Liver (tissue), 8 donors: ENCODE measurements at regions not wholly inside any gene's neighbourhood (a gene's known extent, or its start where the extent isn't known, plus 50 kb on each side); places are given as distances from the start of the nearest gene placed in this dataset.

Experiments used
- DNase-seq: peaks from one replicate; pipeline ENCODE4 v3.0.0-alpha.2; 2017; ENCODE audit warnings: low spot score
- H3K27ac ChIP-seq, 2 donors: one replicate each; pipeline ENCODE4 v1.7.0; 2013; ENCODE audit warnings: inconsistent platforms in 2 of 2, low read length in 2 of 2, control low read depth in 1 of 2, low read depth in 1 of 2, mild to moderate bottlenecking in 1 of 2
- H3K27me3 ChIP-seq, 4 donors: one replicate each; pipeline versions ENCODE4 v1.6.1 to v1.7.0; 2013; ENCODE audit warnings: low read length in 3 of 4, inconsistent platforms in 1 of 4, mild to moderate bottlenecking in 1 of 4, moderate library complexity in 1 of 4; ENCODE audit not compliant: control insufficient read depth in 4 of 4, insufficient read depth in 4 of 4
- H3K36me3 ChIP-seq, 4 donors: one replicate each; pipeline versions ENCODE4 v1.6.1 to v1.7.0; 2013; ENCODE audit warnings: low read length in 3 of 4, mild to moderate bottlenecking in 3 of 4, low read depth in 1 of 4, moderate library complexity in 1 of 4; ENCODE audit not compliant: control insufficient read depth in 4 of 4, insufficient read depth in 3 of 4
- H3K4me1 ChIP-seq, 4 donors: one replicate each; pipeline versions ENCODE4 v1.6.1 to v1.7.0; 2013; ENCODE audit warnings: low read length in 3 of 4, mild to moderate bottlenecking in 3 of 4, moderate library complexity in 1 of 4; ENCODE audit not compliant: control insufficient read depth in 4 of 4, insufficient read depth in 4 of 4
- H3K4me3 ChIP-seq, 3 donors: one replicate each; pipeline versions ENCODE4 v1.6.1 to v1.7.0; 2013; ENCODE audit warnings: low read length in 3 of 3, control low read depth in 1 of 3, low read depth in 1 of 3, mild to moderate bottlenecking in 1 of 3
- H3K9ac ChIP-seq, 2 donors: one replicate each; pipeline ENCODE4 v1.7.0; 2013; ENCODE audit warnings: low read length in 2 of 2, mild to moderate bottlenecking in 2 of 2, moderate library complexity in 2 of 2, control low read depth in 1 of 2, low read depth in 1 of 2
- H3K9me3 ChIP-seq, 4 donors: one replicate each; pipeline versions ENCODE4 v1.6.1 to v1.7.0; 2013; ENCODE audit warnings: low read length in 3 of 4; ENCODE audit not compliant: control insufficient read depth in 4 of 4
- FOXA1 ChIP-seq: IDR thresholded peaks from 2 replicates; pipeline ENCODE4 v1.6.1; 2016; ENCODE audit warnings: antibody characterized with exemption
- HNF4A ChIP-seq, 2 donors: conservative IDR thresholded peaks; 2 replicates each; pipeline ENCODE4 v1.6.1; 2016; ENCODE audit warnings: antibody characterized with exemption in 2 of 2, mild to moderate bottlenecking in 2 of 2
- HNF4G ChIP-seq: IDR thresholded peaks from 2 replicates; pipeline ENCODE4 v1.6.1; 2016; ENCODE audit warnings: antibody characterized with exemption
- JUND ChIP-seq, 2 donors: IDR thresholded peaks; 2 replicates each; pipeline ENCODE4 v1.6.1; 2016; ENCODE audit warnings: antibody characterized with exemption in 2 of 2
- TAF1 ChIP-seq: conservative IDR thresholded peaks from 2 replicates; pipeline ENCODE4 v1.6.1; 2016; ENCODE audit warnings: antibody characterized with exemption, mild to moderate bottlenecking
- YY1 ChIP-seq: IDR thresholded peaks from 2 replicates; pipeline ENCODE4 v1.6.1; 2016; ENCODE audit warnings: antibody characterized with exemption, mild to moderate bottlenecking
- WGBS: extraction: QIAGEN DNeasy Blood & Tissue Kit; methylation state at CpG from one replicate; pipeline ENCODE4 v1.1.7; 2013; 5-methylcytosine and 5-hydroxymethylcytosine counted together
- TF ChIP-seq, protein P1 (sequence below): fragments of 150-350 bp; IDR thresholded peaks from 2 replicates; pipeline ENCODE4 v1.5.1; 2017; ENCODE audit warnings: improper control_type of control experiment, low read depth, low read length; ENCODE audit not compliant: missing input control
- TF ChIP-seq, protein P2 (sequence below): IDR thresholded peaks from 2 replicates; pipeline ENCODE4 v1.6.1; 2016; ENCODE audit warnings: antibody characterized with exemption
- TF ChIP-seq, protein P3 (sequence below): IDR thresholded peaks from 2 replicates; pipeline ENCODE4 v1.6.1; 2016; ENCODE audit warnings: antibody characterized with exemption
- donor health status: healthy.
- donor health status: healthy.
- donor health status: healthy.
- donor health status: healthy.
- donor health status: healthy.

DNA sequence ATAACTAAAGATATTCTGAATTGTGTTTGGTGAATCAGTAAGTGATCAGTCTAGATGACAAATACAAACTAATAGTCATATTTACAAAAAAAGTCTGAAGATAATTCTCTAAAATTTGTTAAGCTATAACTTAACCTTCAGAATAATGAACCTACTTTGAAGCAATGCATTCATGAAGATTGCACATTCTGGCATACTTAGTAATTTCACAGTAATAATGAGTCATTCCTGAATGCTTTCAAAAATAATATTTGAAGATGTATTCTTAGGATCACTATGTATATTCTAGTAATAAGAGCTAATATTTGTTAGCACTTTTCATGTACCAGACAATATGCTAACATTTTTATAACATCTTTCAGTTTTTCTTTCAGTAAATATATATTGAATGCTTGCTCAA is 756.7 kb upstream of the SLIT2 start:
- Histone ChIP-seq H3K4me1 (no peaks in the 10 kb centered on the region), H3K27me3 (no peaks in the 10 kb centered on the region), H3K27ac (no peak overlapping the region), H3K36me3 (no peaks in the 10 kb centered on the region), H3K9me3 (no peaks in the 10 kb centered on the region), H3K9ac (no peak overlapping the region), H3K4me3 (no peak overlapping the region)
- TF ChIP-seq, protein P1, sequence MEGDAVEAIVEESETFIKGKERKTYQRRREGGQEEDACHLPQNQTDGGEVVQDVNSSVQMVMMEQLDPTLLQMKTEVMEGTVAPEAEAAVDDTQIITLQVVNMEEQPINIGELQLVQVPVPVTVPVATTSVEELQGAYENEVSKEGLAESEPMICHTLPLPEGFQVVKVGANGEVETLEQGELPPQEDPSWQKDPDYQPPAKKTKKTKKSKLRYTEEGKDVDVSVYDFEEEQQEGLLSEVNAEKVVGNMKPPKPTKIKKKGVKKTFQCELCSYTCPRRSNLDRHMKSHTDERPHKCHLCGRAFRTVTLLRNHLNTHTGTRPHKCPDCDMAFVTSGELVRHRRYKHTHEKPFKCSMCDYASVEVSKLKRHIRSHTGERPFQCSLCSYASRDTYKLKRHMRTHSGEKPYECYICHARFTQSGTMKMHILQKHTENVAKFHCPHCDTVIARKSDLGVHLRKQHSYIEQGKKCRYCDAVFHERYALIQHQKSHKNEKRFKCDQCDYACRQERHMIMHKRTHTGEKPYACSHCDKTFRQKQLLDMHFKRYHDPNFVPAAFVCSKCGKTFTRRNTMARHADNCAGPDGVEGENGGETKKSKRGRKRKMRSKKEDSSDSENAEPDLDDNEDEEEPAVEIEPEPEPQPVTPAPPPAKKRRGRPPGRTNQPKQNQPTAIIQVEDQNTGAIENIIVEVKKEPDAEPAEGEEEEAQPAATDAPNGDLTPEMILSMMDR: no peak
- TF ChIP-seq JUND (IDR thresholded peaks at IDR 0.05) (no peak), HNF4A (conservative IDR thresholded peaks at IDR 0.05) (no peak)
- DNase-seq: no peak

DNA sequence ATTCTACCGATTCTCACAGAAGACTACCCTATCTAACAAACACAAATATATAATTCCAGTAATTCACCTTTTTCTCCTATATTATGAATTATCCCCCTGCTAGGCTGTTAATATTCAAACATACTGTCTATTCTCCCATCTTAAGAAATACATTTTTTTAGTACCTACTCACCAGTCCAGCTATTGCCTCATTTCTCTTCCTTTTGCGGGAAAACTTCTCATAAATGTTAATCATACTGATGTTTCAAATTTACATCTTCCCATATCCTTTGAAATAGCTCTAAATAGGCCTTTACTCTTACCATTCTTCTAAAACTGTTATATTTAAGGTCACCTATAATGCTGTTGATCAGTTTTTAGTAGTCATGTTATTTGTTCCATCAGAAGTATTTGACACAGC is 759.1 kb upstream of the SLIT2 start:
- H3K9ac ChIP-seq: no peak overlapping the region
- no peak for TF ChIP-seq HNF4G
- TF ChIP-seq FOXA1: no peak
- TF ChIP-seq HNF4A (conservative IDR thresholded peaks at IDR 0.05): no peak
- TF ChIP-seq, protein P1: no peak
- TF ChIP-seq, protein P2, sequence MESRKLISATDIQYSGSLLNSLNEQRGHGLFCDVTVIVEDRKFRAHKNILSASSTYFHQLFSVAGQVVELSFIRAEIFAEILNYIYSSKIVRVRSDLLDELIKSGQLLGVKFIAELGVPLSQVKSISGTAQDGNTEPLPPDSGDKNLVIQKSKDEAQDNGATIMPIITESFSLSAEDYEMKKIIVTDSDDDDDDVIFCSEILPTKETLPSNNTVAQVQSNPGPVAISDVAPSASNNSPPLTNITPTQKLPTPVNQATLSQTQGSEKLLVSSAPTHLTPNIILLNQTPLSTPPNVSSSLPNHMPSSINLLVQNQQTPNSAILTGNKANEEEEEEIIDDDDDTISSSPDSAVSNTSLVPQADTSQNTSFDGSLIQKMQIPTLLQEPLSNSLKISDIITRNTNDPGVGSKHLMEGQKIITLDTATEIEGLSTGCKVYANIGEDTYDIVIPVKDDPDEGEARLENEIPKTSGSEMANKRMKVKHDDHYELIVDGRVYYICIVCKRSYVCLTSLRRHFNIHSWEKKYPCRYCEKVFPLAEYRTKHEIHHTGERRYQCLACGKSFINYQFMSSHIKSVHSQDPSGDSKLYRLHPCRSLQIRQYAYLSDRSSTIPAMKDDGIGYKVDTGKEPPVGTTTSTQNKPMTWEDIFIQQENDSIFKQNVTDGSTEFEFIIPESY: no peak
- TF ChIP-seq TAF1: no peak
- WGBS: 83% methylated on average over 2 of the region's 2 CpGs

DNA sequence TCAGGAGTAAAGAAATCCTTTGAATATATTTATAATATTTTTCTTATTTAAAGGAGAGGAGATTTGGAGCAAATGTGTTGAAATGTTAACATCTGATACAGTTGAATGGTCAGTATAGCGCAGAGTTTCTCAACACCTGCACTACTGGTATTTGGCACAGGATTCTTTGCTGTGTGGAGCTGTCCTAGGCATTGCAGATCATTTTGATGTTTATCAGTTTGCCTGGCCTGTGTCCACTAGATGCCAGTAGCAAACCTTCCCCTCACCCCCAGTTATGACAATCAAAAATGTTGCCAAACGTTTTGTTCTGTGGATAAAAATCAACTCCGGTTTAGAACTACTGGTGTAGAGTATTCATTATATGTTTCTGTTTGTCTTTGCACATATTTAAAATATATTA is 765.3 kb upstream of the SLIT2 start:
- no peak for TF ChIP-seq HNF4G
- TF ChIP-seq, protein P3, sequence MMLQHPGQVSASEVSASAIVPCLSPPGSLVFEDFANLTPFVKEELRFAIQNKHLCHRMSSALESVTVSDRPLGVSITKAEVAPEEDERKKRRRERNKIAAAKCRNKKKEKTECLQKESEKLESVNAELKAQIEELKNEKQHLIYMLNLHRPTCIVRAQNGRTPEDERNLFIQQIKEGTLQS: no peak
- TF ChIP-seq YY1: no peak
- no peaks in the 10 kb centered on the region for H3K36me3 ChIP-seq
- no peak overlapping the region for H3K9ac ChIP-seq
- no peak for DNase-seq
- H3K4me1 ChIP-seq: no peaks in the 10 kb centered on the region
- WGBS: 58% methylated on average over 3 of the region's 3 CpGs
- H3K27me3 ChIP-seq: no peaks in the 10 kb centered on the region
- no peaks in the 10 kb centered on the region for H3K9me3 ChIP-seq
- H3K4me3 ChIP-seq: no peak overlapping the region
- no peak overlapping the region for H3K27ac ChIP-seq

More for the DNA sequence above, 759.1 kb upstream of the SLIT2 start:
- DNase-seq: no peak
- H3K4me3 ChIP-seq: no peak overlapping the region
- H3K27ac ChIP-seq: no peak overlapping the region
- no peaks in the 10 kb centered on the region for H3K4me1 ChIP-seq
- H3K27me3 ChIP-seq: no peaks in the 10 kb centered on the region
- no peaks in the 10 kb centered on the region for H3K36me3 ChIP-seq
- no peaks in the 10 kb centered on the region for H3K9me3 ChIP-seq
